Hepatocyte (in vitro differentiated cells): ENCODE measurements at regions not wholly inside any gene's neighbourhood (a gene's known extent, or its start where the extent isn't known, plus 50 kb on each side); places are given as distances from the start of the nearest gene placed in this dataset.

Experiments
- DNase-seq: peaks from one replicate; pipeline ENCODE4 v3.0.0-alpha.2; 2016; ENCODE audit warnings: low spot score
- H2AFZ ChIP-seq: fragments of 200-600 bp; sonication (generic); 2 replicates; pipeline ENCODE4 v1.6.0; 2016; ENCODE audit warnings: antibody characterized with exemption, mild to moderate bottlenecking
- H3K27ac ChIP-seq: fragments of 200-600 bp; sonication (generic); 2 replicates; pipeline ENCODE4 v1.5.1; 2016; ENCODE audit warnings: mild to moderate bottlenecking
- H3K27me3 ChIP-seq: fragments of 200-600 bp; sonication (generic); 2 replicates; pipeline ENCODE4 v1.6.1; 2016
- H3K36me3 ChIP-seq: fragments of 200-600 bp; sonication (generic); replicated peaks from 2 replicates; pipeline ENCODE4 v1.5.1; 2016; ENCODE audit warnings: low read depth; ENCODE audit not compliant: insufficient read depth
- H3K4me1 ChIP-seq: fragments of 200-600 bp; sonication (generic); 2 replicates; pipeline ENCODE4 v1.5.1; 2016; ENCODE audit warnings: mild to moderate bottlenecking, moderate library complexity; ENCODE audit not compliant: insufficient read depth
- H3K4me2 ChIP-seq: fragments of 200-600 bp; sonication (generic); 2 replicates; pipeline ENCODE4 v1.6.0; 2016
- H3K4me3 ChIP-seq: fragments of 200-600 bp; sonication (generic); 2 replicates; pipeline ENCODE4 v1.5.1; 2016; ENCODE audit warnings: mild to moderate bottlenecking
- H3K79me2 ChIP-seq: fragments of 200-600 bp; sonication (generic); 2 replicates; pipeline ENCODE4 v1.6.0; 2017; ENCODE audit warnings: mild to moderate bottlenecking
- H3K9me2 ChIP-seq: fragments of 200-600 bp; sonication (generic); replicated peaks from 2 replicates; pipeline ENCODE4 v1.6.0; 2017; ENCODE audit warnings: mild to moderate bottlenecking; ENCODE audit not compliant: insufficient read depth
- H3K9me3 ChIP-seq: fragments of 200-600 bp; sonication (generic); 2 replicates; pipeline ENCODE4 v1.5.1; 2016; ENCODE audit warnings: low read depth, mild to moderate bottlenecking
- H4K20me1 ChIP-seq: fragments of 200-600 bp; sonication (generic); 2 replicates; pipeline ENCODE4 v1.6.0; 2016; ENCODE audit warnings: mild to moderate bottlenecking; ENCODE audit not compliant: insufficient read depth, poor library complexity, severe bottlenecking
- EZH2 ChIP-seq: fragments of 200-600 bp; sonication (generic); IDR thresholded peaks from 2 replicates; pipeline ENCODE4 v1.6.1; 2016; ENCODE audit warnings: antibody characterized with exemption, mild to moderate bottlenecking, borderline replicate concordance
- EZH2phosphoT487 ChIP-seq: fragments of 200-600 bp; sonication (generic); IDR thresholded peaks from one replicate; pipeline ENCODE4 v1.6.1; 2018; ENCODE audit warnings: antibody characterized with exemption, mild to moderate bottlenecking, low read depth, moderate library complexity; ENCODE audit not compliant: unreplicated experiment, severe bottlenecking
- WGBS: methylation state at CpG from one replicate; pipeline ENCODE4 v1.1.6; 2016; ENCODE audit warnings: low lambda C conversion rate; ENCODE audit errors: missing lambda C conversion rate; 5-methylcytosine and 5-hydroxymethylcytosine counted together
- TF ChIP-seq, protein P1 (sequence below): fragments of 200-600 bp; sonication (generic); IDR thresholded peaks from 2 replicates; pipeline ENCODE4 v1.5.1; 2016; ENCODE audit warnings: antibody characterized with exemption, mild to moderate bottlenecking; ENCODE audit not compliant: poor library complexity

DNA sequence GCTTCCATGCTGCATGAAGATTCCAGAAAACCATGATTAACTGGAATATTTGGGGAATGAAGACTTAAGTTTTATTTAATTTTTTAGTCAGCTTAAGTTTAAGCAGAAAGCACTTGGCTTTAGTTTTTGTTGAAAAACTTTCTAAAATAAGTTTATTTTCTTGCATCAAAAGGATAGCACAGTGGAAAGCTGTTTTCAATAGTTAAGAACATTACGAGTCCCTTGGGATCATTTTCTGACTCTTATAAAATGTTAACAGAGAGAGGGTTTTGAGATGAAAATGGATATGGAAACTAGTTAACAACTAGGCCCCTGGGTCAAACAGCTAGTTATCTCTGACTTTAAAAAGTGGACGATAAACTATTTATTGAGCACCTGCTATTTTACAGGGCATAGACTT lies 181.9 kb upstream of the SLC38A2 start:
- DNase-seq = no peak
- no peak overlapping the region for H3K4me3 ChIP-seq
- peak overlapping the region; percentile 74 for H3K27ac ChIP-seq
- H3K9me2 ChIP-seq = no peaks in the 10 kb centered on the region
- H3K4me2 ChIP-seq = no peak overlapping the region
- no peaks in the 10 kb centered on the region for H3K27me3 ChIP-seq
- TF ChIP-seq, protein P1, sequence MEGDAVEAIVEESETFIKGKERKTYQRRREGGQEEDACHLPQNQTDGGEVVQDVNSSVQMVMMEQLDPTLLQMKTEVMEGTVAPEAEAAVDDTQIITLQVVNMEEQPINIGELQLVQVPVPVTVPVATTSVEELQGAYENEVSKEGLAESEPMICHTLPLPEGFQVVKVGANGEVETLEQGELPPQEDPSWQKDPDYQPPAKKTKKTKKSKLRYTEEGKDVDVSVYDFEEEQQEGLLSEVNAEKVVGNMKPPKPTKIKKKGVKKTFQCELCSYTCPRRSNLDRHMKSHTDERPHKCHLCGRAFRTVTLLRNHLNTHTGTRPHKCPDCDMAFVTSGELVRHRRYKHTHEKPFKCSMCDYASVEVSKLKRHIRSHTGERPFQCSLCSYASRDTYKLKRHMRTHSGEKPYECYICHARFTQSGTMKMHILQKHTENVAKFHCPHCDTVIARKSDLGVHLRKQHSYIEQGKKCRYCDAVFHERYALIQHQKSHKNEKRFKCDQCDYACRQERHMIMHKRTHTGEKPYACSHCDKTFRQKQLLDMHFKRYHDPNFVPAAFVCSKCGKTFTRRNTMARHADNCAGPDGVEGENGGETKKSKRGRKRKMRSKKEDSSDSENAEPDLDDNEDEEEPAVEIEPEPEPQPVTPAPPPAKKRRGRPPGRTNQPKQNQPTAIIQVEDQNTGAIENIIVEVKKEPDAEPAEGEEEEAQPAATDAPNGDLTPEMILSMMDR = no peak
- TF ChIP-seq EZH2phosphoT487 (no peak), EZH2 (no peak)
- no peaks in the 10 kb centered on the region for H3K79me2 ChIP-seq
- H3K9me3 ChIP-seq = no peaks in the 10 kb centered on the region
- H2AFZ ChIP-seq = no peak overlapping the region
- no peaks in the 10 kb centered on the region for H3K36me3 ChIP-seq
- WGBS = 46% methylated on average over 2 of the region's 2 CpGs
- peaks cover 10% of the 10 kb centered on the region for H3K4me1 ChIP-seq
- no peaks in the 10 kb centered on the region for H4K20me1 ChIP-seq

DNA sequence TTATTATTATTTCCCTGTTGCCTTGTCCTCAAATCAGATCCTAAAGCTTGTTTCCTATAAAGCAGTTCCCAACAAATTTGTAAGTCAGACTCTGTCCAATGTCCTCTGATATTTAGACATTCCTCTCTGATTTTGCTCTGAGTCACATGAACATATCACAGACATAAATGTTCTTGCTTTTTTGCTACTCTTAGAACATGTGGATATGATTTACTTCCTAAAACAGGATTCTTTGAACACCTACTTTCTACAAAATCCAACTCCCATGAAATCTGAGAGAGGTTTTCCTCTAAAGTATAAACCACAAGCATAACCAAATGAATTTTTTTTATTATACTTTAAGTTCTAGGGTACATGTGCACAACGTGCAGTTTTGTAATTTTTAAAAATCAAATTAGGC lies 181.3 kb upstream of the SLC38A2 start:
- DNase-seq = no peak
- Histone ChIP-seq H2AFZ (no peak overlapping the region), H3K27ac (peak overlapping the region; percentile 74), H3K4me3 (no peak overlapping the region), H3K27me3 (no peaks in the 10 kb centered on the region), H3K9me2 (no peaks in the 10 kb centered on the region), H3K36me3 (no peaks in the 10 kb centered on the region), H3K9me3 (no peaks in the 10 kb centered on the region), H3K4me1 (peaks cover 10% of the 10 kb centered on the region), H4K20me1 (no peaks in the 10 kb centered on the region), H3K4me2 (no peak overlapping the region), H3K79me2 (no peaks in the 10 kb centered on the region)
- WGBS = 65% methylated on average over 1 of the region's 1 CpG
- TF ChIP-seq EZH2phosphoT487 (no peak), EZH2 (no peak)
- TF ChIP-seq, protein P1 = no peak

DNA sequence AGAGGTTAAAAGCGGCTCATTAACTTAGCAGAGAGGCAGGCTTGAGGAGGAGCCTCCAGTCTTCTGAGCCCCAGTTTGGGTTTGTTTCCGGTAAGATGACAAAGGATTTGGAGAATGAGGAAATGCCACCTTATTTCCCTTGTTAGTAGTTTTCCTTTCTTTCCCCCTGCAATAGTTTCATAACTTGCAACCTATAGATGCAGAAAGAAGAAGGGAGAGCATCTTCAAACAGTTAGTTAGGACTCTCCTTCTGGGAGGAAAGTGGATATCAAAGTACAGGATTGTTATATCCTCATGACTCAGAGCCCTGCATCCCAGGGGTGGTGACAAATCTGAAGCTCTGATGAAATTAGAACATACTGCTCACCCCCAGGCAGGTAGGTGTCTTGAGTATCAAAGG lies 180.7 kb upstream of the SLC38A2 start:
- no peaks in the 10 kb centered on the region for H3K9me2 ChIP-seq
- H3K4me1 ChIP-seq = peaks cover 10% of the 10 kb centered on the region
- TF ChIP-seq EZH2 (no peak), EZH2phosphoT487 (no peak)
- TF ChIP-seq, protein P1 = no peak
- no peaks in the 10 kb centered on the region for H3K79me2 ChIP-seq
- H3K27ac ChIP-seq = no peak overlapping the region
- 80% methylated on average over 2 of the region's 2 CpGs for WGBS
- no peak overlapping the region for H3K4me2 ChIP-seq
- H3K36me3 ChIP-seq = no peaks in the 10 kb centered on the region
- no peak overlapping the region for H2AFZ ChIP-seq
- H3K4me3 ChIP-seq = no peak overlapping the region
- H4K20me1 ChIP-seq = no peaks in the 10 kb centered on the region
- H3K9me3 ChIP-seq = no peaks in the 10 kb centered on the region
- DNase-seq = no peak
- no peaks in the 10 kb centered on the region for H3K27me3 ChIP-seq
